Transverse colon (tissue), 4 donors: ENCODE measurements at regions not wholly inside any gene's neighbourhood (a gene's known extent, or its start where the extent isn't known, plus 50 kb on each side); places are given as distances from the start of the nearest gene placed in this dataset.

Experiments used
- DNase-seq: peaks from one replicate; pipeline ENCODE4 v3.0.0-alpha.2; 2019
- H3K27ac ChIP-seq, 4 donors: fragments of 200-600 bp; sonication (generic); 2 replicates each; pipeline ENCODE4 v1.5.1; 2016 to 2018; ENCODE audit warnings: inconsistent platforms in 4 of 4
- H3K27me3 ChIP-seq: fragments of 200-600 bp; sonication (generic); 2 replicates; pipeline ENCODE4 v1.5.1; 2017; ENCODE audit warnings: inconsistent platforms
- H3K36me3 ChIP-seq, 4 donors: fragments of 200-600 bp; sonication (generic); 2 replicates each; pipeline ENCODE4 v1.5.1; 2017 to 2019; ENCODE audit warnings: inconsistent platforms in 4 of 4
- H3K4me1 ChIP-seq, 4 donors: fragments of 200-600 bp; sonication (generic); 2 replicates each; pipeline ENCODE4 v1.5.1; 2017 to 2020; ENCODE audit warnings: inconsistent platforms in 4 of 4
- H3K4me3 ChIP-seq, 4 donors: fragments of 200-600 bp; sonication (generic); 1 replicate in 1 of 4; 2 replicates in 3 of 4; pipeline versions ENCODE4 v1.5.1 to v1.6.1; 2017 to 2019; ENCODE audit warnings: inconsistent platforms in 4 of 4
- H3K9me3 ChIP-seq, 2 donors: fragments of 200-600 bp; sonication (generic); 2 replicates each; pipeline ENCODE4 v1.5.1; 2017 to 2019; ENCODE audit warnings: inconsistent platforms in 2 of 2
- EP300 ChIP-seq: sonication (generic); formaldehyde crosslinking; IDR thresholded peaks from one replicate; pipeline ENCODE4 v1.6.1; 2017; ENCODE audit warnings: antibody characterized with exemption, low read depth
- POLR2A ChIP-seq: fragments of 450-650 bp; IDR thresholded peaks from one replicate; pipeline ENCODE4 v1.6.1; 2016; ENCODE audit warnings: antibody characterized with exemption, mild to moderate bottlenecking, moderate library complexity
- POLR2AphosphoS5 ChIP-seq, 3 donors: sonication (generic); formaldehyde crosslinking; IDR thresholded peaks; one replicate each; pipeline ENCODE4 v1.6.1; 2016; ENCODE audit warnings: antibody characterized with exemption in 3 of 3
- WGBS, 2 donors: methylation state at CpG; one replicate each; pipeline ENCODE4 v1.1.5; 2018; ENCODE audit warnings: low coverage in 1 of 2; 5-methylcytosine and 5-hydroxymethylcytosine counted together
- in situ Hi-C, 4 donors: fragments of 200-750 bp; cut with MboI; loops; one replicate each; pipeline versions ENCODE4 v1.15.0 to v1.15.1; 2017; ENCODE audit warnings: low sequenced_read_pairs in 3 of 4, low pct_ligation_motif_present in 1 of 4, low pct_unique_long_range_greater_than_20kb in 1 of 4
- intact Hi-C: fragments of 100-400 bp; cut with DNase I; formaldehyde crosslinking; loops from one replicate; pipeline ENCODE4 v1.15.1; 2023; ENCODE audit warnings: low total_unique reads
- TF ChIP-seq, protein P1 (sequence below), 5 experiments: fragments of 200-600 bp in 3 of 5; fragments of 450-650 bp in 2 of 5; sonication (generic) in 3 of 5; IDR thresholded peaks; 1 replicate in 2 of 5; 2 replicates in 3 of 5; pipeline ENCODE4 v1.5.1; 2016 to 2017; ENCODE audit warnings: antibody characterized with exemption in 5 of 5, inconsistent platforms in 3 of 5, mild to moderate bottlenecking in 2 of 5, moderate library complexity in 1 of 5

DNA sequence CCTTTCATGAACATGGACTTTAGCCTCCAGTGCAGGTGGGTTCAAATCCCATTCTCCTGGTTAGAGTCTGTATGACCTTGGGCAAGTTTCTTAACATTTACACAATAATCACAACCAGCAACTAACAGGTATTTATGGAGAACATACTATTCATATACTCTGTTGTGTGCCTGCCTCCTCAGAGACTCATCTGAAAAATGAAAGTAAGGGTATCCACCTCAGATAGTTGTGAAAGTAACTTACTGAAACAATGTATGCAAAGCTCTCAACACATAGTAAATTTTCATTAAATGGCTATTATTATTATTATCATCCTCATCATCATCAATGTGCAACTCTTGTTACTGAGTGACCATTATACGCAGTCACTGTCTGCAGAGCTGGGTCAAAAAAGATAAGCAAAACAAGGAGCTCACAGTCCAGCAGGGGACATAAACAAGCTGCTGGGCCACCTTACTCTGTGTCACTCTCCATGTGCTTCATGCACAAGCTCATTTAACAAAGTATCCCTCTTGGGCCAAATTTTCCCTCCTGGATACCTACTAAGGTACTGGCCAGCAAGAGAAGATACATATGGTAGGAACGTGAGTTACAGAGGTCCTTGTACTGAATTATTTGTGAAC, 70.9 kb upstream of the FNDC3A start:
- DNase-seq = no peak
- in situ Hi-C loops = no loop called here
- no peaks in the 10 kb centered on the region for H3K36me3 ChIP-seq
- intact Hi-C loops = no loop called here
- no peak overlapping the region for H3K4me3 ChIP-seq
- peaks cover 5% of the 10 kb centered on the region for H3K27me3 ChIP-seq
- TF ChIP-seq POLR2A (no peak), EP300 (no peak), POLR2AphosphoS5 (IDR thresholded peaks at IDR 0.05) (no peak)
- TF ChIP-seq, protein P1, sequence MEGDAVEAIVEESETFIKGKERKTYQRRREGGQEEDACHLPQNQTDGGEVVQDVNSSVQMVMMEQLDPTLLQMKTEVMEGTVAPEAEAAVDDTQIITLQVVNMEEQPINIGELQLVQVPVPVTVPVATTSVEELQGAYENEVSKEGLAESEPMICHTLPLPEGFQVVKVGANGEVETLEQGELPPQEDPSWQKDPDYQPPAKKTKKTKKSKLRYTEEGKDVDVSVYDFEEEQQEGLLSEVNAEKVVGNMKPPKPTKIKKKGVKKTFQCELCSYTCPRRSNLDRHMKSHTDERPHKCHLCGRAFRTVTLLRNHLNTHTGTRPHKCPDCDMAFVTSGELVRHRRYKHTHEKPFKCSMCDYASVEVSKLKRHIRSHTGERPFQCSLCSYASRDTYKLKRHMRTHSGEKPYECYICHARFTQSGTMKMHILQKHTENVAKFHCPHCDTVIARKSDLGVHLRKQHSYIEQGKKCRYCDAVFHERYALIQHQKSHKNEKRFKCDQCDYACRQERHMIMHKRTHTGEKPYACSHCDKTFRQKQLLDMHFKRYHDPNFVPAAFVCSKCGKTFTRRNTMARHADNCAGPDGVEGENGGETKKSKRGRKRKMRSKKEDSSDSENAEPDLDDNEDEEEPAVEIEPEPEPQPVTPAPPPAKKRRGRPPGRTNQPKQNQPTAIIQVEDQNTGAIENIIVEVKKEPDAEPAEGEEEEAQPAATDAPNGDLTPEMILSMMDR (IDR thresholded peaks at IDR 0.05) = no peak
- no peaks in the 10 kb centered on the region for H3K9me3 ChIP-seq
- 88 to 100% methylated on average over 2 of the region's 2 CpGs for WGBS, 2 donors
- no peak overlapping the region for H3K27ac ChIP-seq
- no peaks in the 10 kb centered on the region for H3K4me1 ChIP-seq

DNA sequence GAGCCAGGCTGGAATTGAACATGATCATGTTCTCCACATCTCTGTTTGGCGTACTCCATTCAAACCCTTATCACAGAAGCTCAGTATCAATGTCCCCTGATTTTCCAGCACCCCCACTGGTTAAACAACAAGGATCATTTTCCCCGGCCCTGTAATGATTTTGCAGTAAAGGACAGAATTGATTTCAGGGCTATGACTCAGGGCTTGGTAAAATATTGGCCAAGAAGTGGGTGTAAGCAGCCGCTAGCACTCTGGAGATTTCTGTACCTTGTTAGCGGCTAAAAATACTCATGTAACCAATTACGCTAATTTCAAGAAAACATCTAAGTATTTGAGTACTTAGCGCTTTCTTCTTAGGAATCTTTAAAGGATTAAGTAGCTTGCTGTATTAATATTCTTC, 69.5 kb upstream of the FNDC3A start:
- DNase-seq = no peak
- in situ Hi-C loops (no loop called here), intact Hi-C loops (no loop called here)
- 82 to 87% methylated on average over 3 to 6 of the region's 6 CpGs for WGBS, 2 donors
- Histone ChIP-seq H3K4me1 (no peaks in the 10 kb centered on the region), H3K27me3 (peaks cover 5% of the 10 kb centered on the region), H3K9me3 (no peaks in the 10 kb centered on the region), H3K36me3 (no peaks in the 10 kb centered on the region), H3K4me3 (no peak overlapping the region), H3K27ac (no peak overlapping the region)
- no peak for TF ChIP-seq POLR2A

DNA sequence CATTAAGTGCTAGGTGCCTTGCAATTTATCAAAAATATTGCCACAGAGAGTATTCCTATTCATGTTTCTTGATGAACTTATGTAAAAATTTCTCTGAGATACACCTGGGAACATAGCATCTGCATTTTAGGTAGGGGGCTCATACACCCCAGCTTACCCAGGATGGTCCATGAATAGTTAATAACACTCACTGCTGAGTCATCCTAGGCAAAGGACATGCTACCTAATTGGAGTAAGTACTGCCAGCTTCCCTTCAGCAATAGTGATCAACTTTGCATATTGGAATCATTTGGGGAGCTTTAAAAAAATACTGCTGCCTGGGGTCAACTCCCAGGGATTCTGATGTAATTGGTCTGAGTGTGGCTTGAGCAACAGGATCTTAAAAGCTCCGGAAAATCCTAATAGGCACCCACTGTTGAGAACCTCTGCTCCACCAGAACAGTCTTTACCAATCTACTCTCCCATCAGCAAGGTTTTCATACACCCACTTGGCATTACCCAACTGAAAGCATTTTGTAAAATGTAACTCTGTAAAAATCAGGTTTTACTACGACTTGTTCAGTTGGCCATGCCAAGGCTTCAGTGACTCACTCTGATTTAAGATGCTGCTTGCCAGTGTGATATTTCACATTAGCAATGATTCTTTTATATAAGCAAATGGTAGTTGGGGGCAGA, 67.2 kb upstream of the FNDC3A start:
- H3K4me3 ChIP-seq = no peak overlapping the region
- no peaks in the 10 kb centered on the region for H3K36me3 ChIP-seq
- peaks cover 5% of the 10 kb centered on the region for H3K27me3 ChIP-seq
- H3K9me3 ChIP-seq = no peaks in the 10 kb centered on the region
- H3K4me1 ChIP-seq = no peaks in the 10 kb centered on the region
- in situ Hi-C loops (no loop called here), intact Hi-C loops (no loop called here)
- no peak for DNase-seq
- WGBS, 2 donors = 73 to 74% methylated on average over 2 of the region's 2 CpGs
- TF ChIP-seq POLR2AphosphoS5 (IDR thresholded peaks at IDR 0.05) (no peak), EP300 (no peak)
- peak overlapping the region in 1 of 4 donors; percentile 4 for H3K27ac ChIP-seq

DNA sequence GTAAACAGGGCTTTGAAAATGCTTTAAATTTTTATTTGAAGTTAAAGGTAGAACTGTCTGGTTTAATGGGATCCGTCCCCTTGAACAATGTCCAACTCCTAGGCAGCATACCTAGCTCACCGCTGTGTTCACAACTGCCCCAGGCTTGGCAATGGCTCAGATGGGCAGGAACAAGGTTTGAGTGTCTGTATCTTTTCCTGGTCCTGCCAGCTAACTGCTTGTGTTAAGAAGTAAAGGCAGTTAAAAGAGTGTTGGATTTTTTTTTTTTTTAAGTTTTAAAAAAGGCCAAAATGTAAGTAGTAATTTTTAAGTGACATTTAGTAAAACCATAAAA, 66.7 kb upstream of the FNDC3A start:
- in situ Hi-C loops = no loop called here
- intact Hi-C loops = no loop called here
- peak overlapping the region in 2 of 4 donors; percentile 4 to 16 for H3K27ac ChIP-seq
- H3K27me3 ChIP-seq = peaks cover 5% of the 10 kb centered on the region
- TF ChIP-seq, protein P1 (IDR thresholded peaks at IDR 0.05) = no peak
- TF ChIP-seq POLR2A = no peak
- TF ChIP-seq POLR2AphosphoS5 (IDR thresholded peaks at IDR 0.05) = no peak
- TF ChIP-seq EP300 = no peak
- H3K4me1 ChIP-seq = no peaks in the 10 kb centered on the region
- no peaks in the 10 kb centered on the region for H3K36me3 ChIP-seq
- no peak overlapping the region for H3K4me3 ChIP-seq
- no peaks in the 10 kb centered on the region for H3K9me3 ChIP-seq
- peak; percentile 15 for DNase-seq
- WGBS, 2 donors = 69% methylated on average over 2 of the region's 2 CpGs; no CpG with 5 or more reads in 1 of the 2 donors

DNA sequence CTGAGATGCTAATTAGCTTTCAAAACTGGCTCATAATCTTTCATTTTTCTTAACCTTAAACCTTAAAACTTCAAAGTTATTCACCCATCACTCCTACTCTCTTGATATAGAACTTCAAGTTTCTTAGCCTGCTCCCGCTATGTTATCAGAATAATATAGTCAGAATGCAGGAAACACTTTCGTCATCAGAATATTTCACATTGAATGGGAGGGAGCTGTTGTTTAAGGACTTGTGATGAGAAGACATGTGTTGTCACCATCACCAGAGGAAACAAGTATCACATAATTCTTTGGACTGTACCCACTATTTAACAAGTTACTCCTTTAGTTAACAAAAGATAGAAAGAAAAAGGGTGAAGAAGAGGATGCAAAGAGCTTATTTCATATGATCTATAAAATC, 65.0 kb upstream of the FNDC3A start:
- intact Hi-C loops (no loop called here), in situ Hi-C loops (no loop called here)
- no peaks in the 10 kb centered on the region for H3K9me3 ChIP-seq
- TF ChIP-seq EP300 (no peak), POLR2AphosphoS5 (IDR thresholded peaks at IDR 0.05) (no peak), POLR2A (no peak)
- TF ChIP-seq, protein P1 (IDR thresholded peaks at IDR 0.05) = no peak
- H3K4me1 ChIP-seq = no peaks in the 10 kb centered on the region
- H3K4me3 ChIP-seq = no peak overlapping the region
- 29 to 32% methylated on average over 2 of the region's 2 CpGs for WGBS, 2 donors
- DNase-seq = no peak
- H3K27me3 ChIP-seq = peaks cover 5% of the 10 kb centered on the region
- H3K27ac ChIP-seq = no peak overlapping the region
- no peaks in the 10 kb centered on the region for H3K36me3 ChIP-seq
